OCI-LY3 (cell line): ENCODE measurements at regions not wholly inside any gene's neighbourhood (a gene's known extent, or its start where the extent isn't known, plus 50 kb on each side); places are given as distances from the start of the nearest gene placed in this dataset.

Source experiments
- EZH2phosphoT487 ChIP-seq: fragments of 200-600 bp; shearing (Covaris generic); IDR thresholded peaks from 2 replicates; pipeline ENCODE4 v1.6.1; 2018; ENCODE audit warnings: antibody characterized with exemption, mixed run types, low read depth
- TF ChIP-seq, protein P1 (sequence below): fragments of 200-600, 300-600 bp; sonication (generic); IDR thresholded peaks from 2 replicates; pipeline ENCODE4 v1.5.1; 2014; ENCODE audit warnings: antibody characterized with exemption, low read length, low read depth

DNA sequence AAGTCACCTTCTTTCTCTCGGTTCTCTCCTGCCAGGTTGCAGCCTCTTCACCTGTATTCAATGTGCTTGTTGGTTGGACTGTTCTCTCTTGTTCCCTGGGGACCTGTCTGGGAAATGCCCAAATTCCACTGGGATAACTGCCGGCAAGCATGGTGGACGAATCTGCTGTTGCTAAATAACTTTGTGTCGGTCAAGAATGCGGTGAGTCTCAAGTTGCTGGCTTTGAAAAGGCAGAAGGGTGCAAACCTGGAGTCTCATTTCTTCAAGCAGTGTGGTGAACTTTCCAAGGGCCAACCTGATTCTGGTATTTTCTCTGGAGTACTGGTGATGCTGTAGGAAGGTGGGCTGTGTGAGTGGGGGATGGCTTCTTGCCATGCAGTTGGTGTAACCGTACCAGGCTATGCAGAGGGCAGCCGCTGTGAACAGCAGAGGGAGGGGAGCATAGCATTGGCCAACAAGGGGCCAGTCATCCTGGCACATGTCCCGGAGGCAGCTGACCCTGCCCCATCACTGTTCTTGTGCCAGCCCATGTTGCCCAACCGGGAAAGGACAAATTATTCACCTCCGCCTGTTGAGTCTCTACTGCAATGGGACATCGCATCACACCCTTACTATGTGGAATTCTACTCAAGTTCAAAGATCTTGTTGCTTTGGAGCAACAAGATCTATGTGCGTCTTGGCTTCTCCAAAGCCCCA lies 88.1 kb upstream of the SEC11C start:
- TF ChIP-seq, protein P1, sequence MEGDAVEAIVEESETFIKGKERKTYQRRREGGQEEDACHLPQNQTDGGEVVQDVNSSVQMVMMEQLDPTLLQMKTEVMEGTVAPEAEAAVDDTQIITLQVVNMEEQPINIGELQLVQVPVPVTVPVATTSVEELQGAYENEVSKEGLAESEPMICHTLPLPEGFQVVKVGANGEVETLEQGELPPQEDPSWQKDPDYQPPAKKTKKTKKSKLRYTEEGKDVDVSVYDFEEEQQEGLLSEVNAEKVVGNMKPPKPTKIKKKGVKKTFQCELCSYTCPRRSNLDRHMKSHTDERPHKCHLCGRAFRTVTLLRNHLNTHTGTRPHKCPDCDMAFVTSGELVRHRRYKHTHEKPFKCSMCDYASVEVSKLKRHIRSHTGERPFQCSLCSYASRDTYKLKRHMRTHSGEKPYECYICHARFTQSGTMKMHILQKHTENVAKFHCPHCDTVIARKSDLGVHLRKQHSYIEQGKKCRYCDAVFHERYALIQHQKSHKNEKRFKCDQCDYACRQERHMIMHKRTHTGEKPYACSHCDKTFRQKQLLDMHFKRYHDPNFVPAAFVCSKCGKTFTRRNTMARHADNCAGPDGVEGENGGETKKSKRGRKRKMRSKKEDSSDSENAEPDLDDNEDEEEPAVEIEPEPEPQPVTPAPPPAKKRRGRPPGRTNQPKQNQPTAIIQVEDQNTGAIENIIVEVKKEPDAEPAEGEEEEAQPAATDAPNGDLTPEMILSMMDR = no peak
- no peak for TF ChIP-seq EZH2phosphoT487
